Glutamatergic neuron (in vitro differentiated cells): ENCODE measurements at regions not wholly inside any gene's neighbourhood (a gene's known extent, or its start where the extent isn't known, plus 50 kb on each side); places are given as distances from the start of the nearest gene placed in this dataset.

Experiments used
- DNase-seq: peaks from one replicate; pipeline ENCODE4 v3.0.0; 2022
- H3K27ac Mint-ChIP-seq: one replicate; pipeline ENCODE4 v1.8.0; 2020; ENCODE audit warnings: mild to moderate bottlenecking, mixed read lengths, inconsistent platforms; ENCODE audit not compliant: unreplicated experiment
- H3K27me3 Mint-ChIP-seq: one replicate; pipeline ENCODE4 v1.8.0; 2020; ENCODE audit warnings: mild to moderate bottlenecking, moderate library complexity, mixed read lengths, inconsistent platforms; ENCODE audit not compliant: unreplicated experiment
- H3K36me3 Mint-ChIP-seq: one replicate; pipeline ENCODE4 v1.8.0; 2020; ENCODE audit warnings: mild to moderate bottlenecking, mixed read lengths, inconsistent platforms; ENCODE audit not compliant: unreplicated experiment
- H3K4me1 Mint-ChIP-seq: one replicate; pipeline ENCODE4 v1.8.0; 2020; ENCODE audit warnings: mild to moderate bottlenecking, low read depth, mixed read lengths, inconsistent platforms; ENCODE audit not compliant: unreplicated experiment
- H3K4me3 Mint-ChIP-seq: one replicate; pipeline ENCODE4 v1.8.0; 2020; ENCODE audit warnings: mild to moderate bottlenecking, mixed read lengths, inconsistent platforms; ENCODE audit not compliant: unreplicated experiment
- H3K9me3 Mint-ChIP-seq: one replicate; pipeline ENCODE4 v1.8.0; 2020; ENCODE audit warnings: mild to moderate bottlenecking, moderate library complexity, mixed read lengths, inconsistent platforms; ENCODE audit not compliant: unreplicated experiment
- CTCF ChIP-seq: fragments of 200-600 bp; sonication (generic); IDR thresholded peaks from one replicate; pipeline ENCODE4 v1.5.0; 2021; ENCODE audit not compliant: partially characterized antibody, unreplicated experiment

- no peak overlapping the region for H3K27ac Mint-ChIP-seq
- no peak for DNase-seq
- no peaks in the 10 kb centered on the region for H3K27me3 Mint-ChIP-seq
- H3K36me3 Mint-ChIP-seq = no peaks in the 10 kb centered on the region
- H3K4me1 Mint-ChIP-seq = peaks cover 2% of the 10 kb centered on the region
- TF ChIP-seq CTCF = no peak
- H3K9me3 Mint-ChIP-seq = peaks cover 4% of the 10 kb centered on the region
- no peak overlapping the region for H3K4me3 Mint-ChIP-seq
Observed at GRCh38 chr6:148154668-148155067, 188.0 kb upstream of the SASH1 start.

GRCh38 chr6:148155293-148155692, 187.3 kb upstream of the SASH1 start:
- Mint-ChIP-seq H3K27me3 (no peaks in the 10 kb centered on the region), H3K9me3 (peaks cover 2% of the 10 kb centered on the region), H3K4me1 (no peaks in the 10 kb centered on the region), H3K36me3 (no peaks in the 10 kb centered on the region), H3K27ac (no peak overlapping the region), H3K4me3 (no peak overlapping the region)
- TF ChIP-seq CTCF = no peak
- no peak for DNase-seq

- Mint-ChIP-seq H3K4me1 (no peaks in the 10 kb centered on the region), H3K27ac (no peak overlapping the region), H3K27me3 (no peaks in the 10 kb centered on the region), H3K4me3 (no peak overlapping the region), H3K36me3 (no peaks in the 10 kb centered on the region), H3K9me3 (peaks cover 2% of the 10 kb centered on the region)
- no peak for TF ChIP-seq CTCF
- no peak for DNase-seq
Observed at GRCh38 chr6:148157841-148158240, 184.8 kb upstream of the SASH1 start.

- DNase-seq = no peak
- no peak overlapping the region for H3K27ac Mint-ChIP-seq
- H3K9me3 Mint-ChIP-seq = no peaks in the 10 kb centered on the region
- no peaks in the 10 kb centered on the region for H3K4me1 Mint-ChIP-seq
- TF ChIP-seq CTCF = no peak
- H3K36me3 Mint-ChIP-seq = no peaks in the 10 kb centered on the region
- H3K4me3 Mint-ChIP-seq = no peak overlapping the region
- no peaks in the 10 kb centered on the region for H3K27me3 Mint-ChIP-seq
Observed at GRCh38 chr6:148164645-148165044, 178.0 kb upstream of the SASH1 start.

- Mint-ChIP-seq H3K36me3 (no peaks in the 10 kb centered on the region), H3K27ac (no peak overlapping the region), H3K4me3 (no peak overlapping the region), H3K9me3 (no peaks in the 10 kb centered on the region), H3K4me1 (no peaks in the 10 kb centered on the region), H3K27me3 (no peaks in the 10 kb centered on the region)
- peak; percentile 73 for TF ChIP-seq CTCF
- DNase-seq = no peak
Observed at GRCh38 chr6:148166339-148166968, 176.2 kb upstream of the SASH1 start.
